ENCODE measurements at regions not wholly inside any gene's neighbourhood (a gene's known extent, or its start where the extent isn't known, plus 50 kb on each side); places are given as distances from the start of the nearest gene placed in this dataset.
A peak's percentile ranks its signal among the peaks of the same experiment; 100 is the strongest.

DNA sequence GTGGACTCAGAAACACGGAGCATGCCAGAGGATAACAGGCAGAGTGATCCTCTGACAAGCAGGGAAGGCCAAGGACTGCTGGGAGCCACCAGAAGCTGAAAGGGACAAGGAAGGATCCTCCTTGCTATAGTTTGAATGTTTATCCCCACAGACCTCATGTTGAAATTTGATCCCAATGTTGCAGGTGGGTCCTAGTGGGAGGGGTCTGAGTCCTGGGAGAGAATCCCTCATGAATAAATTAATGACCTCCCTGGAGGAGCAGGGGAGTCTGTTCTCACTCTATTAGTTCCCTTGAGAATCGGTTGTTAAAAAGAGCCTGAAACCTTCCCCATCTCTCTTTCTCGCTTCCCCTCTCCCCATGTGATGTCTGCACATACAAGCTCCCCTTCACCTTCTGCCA lies 124.4 kb downstream of the FBXO15 start:
- H3K4me1 ChIP-seq (ENCODE audit: control insufficient read depth in 2 of 2, insufficient read depth in 2 of 2, low read length in 1 of 2), result no peaks in the 10 kb centered on the region
- H3K27ac ChIP-seq (ENCODE audit: low read depth in 2 of 2, low read length in 1 of 2), result no peak overlapping the region
- H3K4me3 ChIP-seq (ENCODE audit: low read depth in 1 of 2, low read length in 2 of 2), result no peak overlapping the region
- 49 to 51% methylated on average over 3 of the region's 3 CpGs for WGBS, 2 donors
- no peaks in the 10 kb centered on the region for H3K36me3 ChIP-seq (ENCODE audit: control insufficient read depth in 2 of 2, insufficient read depth in 2 of 2, low read length in 1 of 2)
- no peaks in the 10 kb centered on the region for H3K9me3 ChIP-seq (ENCODE audit: control insufficient read depth in 2 of 2, insufficient read depth in 1 of 2, low read depth in 1 of 2, low read length in 1 of 2)
- H3K27me3 ChIP-seq (ENCODE audit: control insufficient read depth in 1 of 2, insufficient read depth in 2 of 2, low read length in 2 of 2), result no peaks in the 10 kb centered on the region

DNA sequence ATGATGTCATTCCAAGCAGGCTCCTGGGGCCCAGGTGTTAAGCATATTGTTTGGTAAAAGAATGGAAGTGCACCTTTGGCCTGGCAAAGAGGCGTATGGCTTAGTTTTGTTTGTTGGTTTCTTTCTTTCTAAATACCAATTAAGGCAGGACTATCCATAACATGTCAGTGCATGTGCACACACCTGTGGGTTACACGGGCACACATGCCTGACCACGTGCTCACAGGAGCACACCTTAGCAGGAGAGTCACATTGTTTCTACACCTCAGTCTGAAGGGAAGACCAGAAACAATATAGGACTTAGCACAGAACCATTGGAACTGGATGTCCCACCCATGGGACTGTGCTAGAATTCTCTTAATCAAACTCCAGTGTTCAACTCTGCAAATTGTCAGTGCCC lies 127.8 kb downstream of the FBXO15 start:
- H3K36me3 ChIP-seq (ENCODE audit: control insufficient read depth in 2 of 2, insufficient read depth in 2 of 2, low read length in 1 of 2), result no peaks in the 10 kb centered on the region
- no peak overlapping the region for H3K27ac ChIP-seq (ENCODE audit: low read depth in 2 of 2, low read length in 1 of 2)
- H3K4me3 ChIP-seq (ENCODE audit: low read depth in 1 of 2, low read length in 2 of 2), result no peak overlapping the region
- H3K27me3 ChIP-seq (ENCODE audit: control insufficient read depth in 1 of 2, insufficient read depth in 2 of 2, low read length in 2 of 2), result no peaks in the 10 kb centered on the region
- 51 to 69% methylated on average over 3 of the region's 3 CpGs for WGBS, 2 donors
- H3K9me3 ChIP-seq (ENCODE audit: control insufficient read depth in 2 of 2, insufficient read depth in 1 of 2, low read depth in 1 of 2, low read length in 1 of 2), result no peaks in the 10 kb centered on the region
- no peaks in the 10 kb centered on the region for H3K4me1 ChIP-seq (ENCODE audit: control insufficient read depth in 2 of 2, insufficient read depth in 2 of 2, low read length in 1 of 2)

DNA sequence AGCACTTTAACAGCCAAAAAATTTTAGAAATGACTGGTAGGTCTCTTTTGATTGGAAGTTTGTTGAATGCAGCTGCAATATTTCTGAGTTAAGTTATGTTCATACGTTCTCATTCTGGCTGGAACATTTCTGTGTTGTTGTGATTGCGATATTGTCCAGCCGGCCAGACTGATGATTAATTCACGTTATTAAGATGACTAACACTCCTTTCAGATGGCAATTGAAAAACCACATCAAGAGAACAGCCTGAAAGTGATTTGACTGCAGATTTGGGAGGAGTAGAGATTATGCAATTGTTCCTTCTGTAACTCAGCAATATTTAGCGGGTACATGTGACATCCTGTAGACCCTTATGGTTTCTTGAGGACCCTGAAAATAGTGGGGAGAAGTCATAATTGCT lies 133.7 kb downstream of the FBXO15 start:
- Histone ChIP-seq H3K4me3 (ENCODE audit: low read depth in 1 of 2, low read length in 2 of 2) (no peak overlapping the region), H3K9me3 (ENCODE audit: control insufficient read depth in 2 of 2, insufficient read depth in 1 of 2, low read depth in 1 of 2, low read length in 1 of 2) (peaks cover 0 to 7% of the 10 kb centered on the region in 2 donors), H3K27ac (ENCODE audit: low read depth in 2 of 2, low read length in 1 of 2) (no peak overlapping the region), H3K36me3 (ENCODE audit: control insufficient read depth in 2 of 2, insufficient read depth in 2 of 2, low read length in 1 of 2) (no peaks in the 10 kb centered on the region), H3K27me3 (ENCODE audit: control insufficient read depth in 1 of 2, insufficient read depth in 2 of 2, low read length in 2 of 2) (no peaks in the 10 kb centered on the region), H3K4me1 (ENCODE audit: control insufficient read depth in 2 of 2, insufficient read depth in 2 of 2, low read length in 1 of 2) (no peaks in the 10 kb centered on the region)
- 21 to 30% methylated on average over 5 of the region's 5 CpGs for WGBS, 2 donors

DNA sequence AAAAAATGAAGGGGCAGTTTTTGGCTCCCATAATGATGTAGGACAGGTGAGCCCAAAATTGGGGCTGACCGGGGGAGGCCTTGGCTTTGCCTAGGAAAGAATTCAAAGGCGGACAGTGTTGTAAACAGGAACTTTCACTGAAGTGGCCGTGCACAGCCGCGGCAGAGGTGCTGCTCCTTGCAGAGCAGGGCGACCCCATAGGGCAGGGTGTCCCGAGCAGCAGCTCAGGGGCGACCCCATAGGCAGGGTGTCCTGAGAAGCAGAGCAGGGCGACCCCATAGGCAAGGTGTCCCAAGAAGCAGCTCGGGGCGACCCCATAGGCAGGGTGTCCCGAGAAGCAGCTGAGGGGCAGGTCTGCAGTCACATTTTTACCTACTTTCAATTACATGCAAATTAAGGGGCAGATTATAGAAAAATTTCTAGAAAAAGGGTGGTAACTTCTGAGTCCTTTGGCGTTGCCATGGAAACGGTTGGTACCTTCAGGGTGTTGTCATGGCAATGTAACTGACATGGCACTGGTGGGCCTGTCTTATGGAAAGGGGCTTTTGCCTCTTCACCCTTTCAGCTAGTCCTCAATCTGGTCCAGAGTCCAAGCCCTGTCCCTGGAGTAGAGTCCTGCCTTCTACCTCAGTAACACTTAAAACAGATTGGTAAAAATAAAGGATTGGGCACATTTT lies 134.5 kb downstream of the FBXO15 start:
- H3K36me3 ChIP-seq (ENCODE audit: control insufficient read depth in 2 of 2, insufficient read depth in 2 of 2, low read length in 1 of 2), result no peaks in the 10 kb centered on the region
- peak overlapping the region in 1 of 2 donors; percentile 38 for H3K27ac ChIP-seq (ENCODE audit: low read depth in 2 of 2, low read length in 1 of 2)
- no peaks in the 10 kb centered on the region for H3K4me1 ChIP-seq (ENCODE audit: control insufficient read depth in 2 of 2, insufficient read depth in 2 of 2, low read length in 1 of 2)
- H3K4me3 ChIP-seq (ENCODE audit: low read depth in 1 of 2, low read length in 2 of 2), result no peak overlapping the region
- WGBS, 2 donors, result 78 to 87% methylated on average over 14 of the region's 14 CpGs
- peaks cover 0 to 7% of the 10 kb centered on the region in 2 donors for H3K9me3 ChIP-seq (ENCODE audit: control insufficient read depth in 2 of 2, insufficient read depth in 1 of 2, low read depth in 1 of 2, low read length in 1 of 2)
- no peaks in the 10 kb centered on the region for H3K27me3 ChIP-seq (ENCODE audit: control insufficient read depth in 1 of 2, insufficient read depth in 2 of 2, low read length in 2 of 2)

DNA sequence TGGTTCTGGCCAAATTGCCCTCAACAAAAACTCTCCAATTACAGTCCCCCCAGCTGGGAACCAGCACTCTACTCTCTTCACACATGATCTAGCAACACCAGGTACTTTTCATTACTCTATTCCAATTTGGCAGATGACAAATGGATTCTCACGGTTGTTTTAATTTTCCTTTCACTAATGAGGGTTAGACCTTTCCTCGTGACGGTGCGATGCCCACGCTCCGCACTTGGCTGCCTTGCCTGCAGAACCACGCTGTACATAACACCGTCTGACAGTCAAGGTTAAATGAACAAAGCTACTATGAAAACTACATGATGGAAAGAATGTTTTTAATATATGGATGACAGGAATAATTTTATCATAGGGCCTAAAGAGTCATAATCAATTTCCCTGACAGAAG lies 141.5 kb downstream of the FBXO15 start:
- Histone ChIP-seq H3K4me3 (ENCODE audit: low read depth in 1 of 2, low read length in 2 of 2) (no peak overlapping the region), H3K4me1 (ENCODE audit: control insufficient read depth in 2 of 2, insufficient read depth in 2 of 2, low read length in 1 of 2) (no peaks in the 10 kb centered on the region), H3K27me3 (ENCODE audit: control insufficient read depth in 1 of 2, insufficient read depth in 2 of 2, low read length in 2 of 2) (no peaks in the 10 kb centered on the region), H3K27ac (ENCODE audit: low read depth in 2 of 2, low read length in 1 of 2) (no peak overlapping the region), H3K9me3 (ENCODE audit: control insufficient read depth in 2 of 2, insufficient read depth in 1 of 2, low read depth in 1 of 2, low read length in 1 of 2) (peaks cover 0 to 7% of the 10 kb centered on the region in 2 donors), H3K36me3 (ENCODE audit: control insufficient read depth in 2 of 2, insufficient read depth in 2 of 2, low read length in 1 of 2) (no peaks in the 10 kb centered on the region)
- WGBS, 2 donors, result 82 to 91% methylated on average over 8 of the region's 8 CpGs

DNA sequence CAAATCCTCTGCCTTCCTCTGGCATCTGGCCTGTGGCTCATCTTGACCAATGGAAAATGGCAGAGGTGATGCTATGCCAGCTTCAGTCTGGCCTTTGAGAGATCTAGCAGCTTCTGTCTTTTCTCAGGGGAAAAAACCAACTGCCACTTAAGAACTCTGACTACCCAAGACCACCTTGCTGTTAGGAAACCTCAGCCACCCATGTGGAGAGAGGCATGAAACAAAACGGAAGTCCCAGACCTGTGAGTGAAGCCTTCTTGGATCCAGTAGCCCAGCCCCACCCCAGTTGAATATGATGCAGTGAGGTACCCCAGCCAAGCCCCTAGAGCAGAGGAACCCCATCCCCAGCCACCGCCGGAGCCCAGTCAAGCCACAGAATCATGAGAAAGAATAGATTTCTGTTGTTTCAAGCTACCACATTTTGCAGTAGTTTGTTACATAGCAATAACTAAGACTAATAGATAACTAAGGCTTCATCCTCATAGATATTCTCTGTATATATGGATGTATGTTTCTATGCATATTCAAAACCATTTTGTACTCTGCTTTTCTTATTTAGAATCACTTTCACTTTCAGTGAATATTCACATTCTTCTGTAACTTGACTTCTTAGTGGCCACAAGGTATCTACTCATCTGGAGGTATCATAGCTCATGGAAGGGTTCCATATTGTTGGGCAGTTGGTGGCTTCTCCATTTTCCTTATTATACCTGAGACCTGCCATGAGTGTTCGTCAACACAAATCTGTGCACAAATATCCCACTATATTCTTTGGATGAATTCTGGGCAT lies 142.1 kb downstream of the FBXO15 start:
- Histone ChIP-seq H3K9me3 (ENCODE audit: control insufficient read depth in 2 of 2, insufficient read depth in 1 of 2, low read depth in 1 of 2, low read length in 1 of 2) (peaks cover 0 to 5% of the 10 kb centered on the region in 2 donors), H3K27me3 (ENCODE audit: control insufficient read depth in 1 of 2, insufficient read depth in 2 of 2, low read length in 2 of 2) (no peaks in the 10 kb centered on the region), H3K4me1 (ENCODE audit: control insufficient read depth in 2 of 2, insufficient read depth in 2 of 2, low read length in 1 of 2) (no peaks in the 10 kb centered on the region), H3K27ac (ENCODE audit: low read depth in 2 of 2, low read length in 1 of 2) (no peak overlapping the region), H3K36me3 (ENCODE audit: control insufficient read depth in 2 of 2, insufficient read depth in 2 of 2, low read length in 1 of 2) (no peaks in the 10 kb centered on the region), H3K4me3 (ENCODE audit: low read depth in 1 of 2, low read length in 2 of 2) (no peak overlapping the region)
- WGBS, 2 donors, result 82 to 85% methylated on average over 4 of the region's 4 CpGs

DNA sequence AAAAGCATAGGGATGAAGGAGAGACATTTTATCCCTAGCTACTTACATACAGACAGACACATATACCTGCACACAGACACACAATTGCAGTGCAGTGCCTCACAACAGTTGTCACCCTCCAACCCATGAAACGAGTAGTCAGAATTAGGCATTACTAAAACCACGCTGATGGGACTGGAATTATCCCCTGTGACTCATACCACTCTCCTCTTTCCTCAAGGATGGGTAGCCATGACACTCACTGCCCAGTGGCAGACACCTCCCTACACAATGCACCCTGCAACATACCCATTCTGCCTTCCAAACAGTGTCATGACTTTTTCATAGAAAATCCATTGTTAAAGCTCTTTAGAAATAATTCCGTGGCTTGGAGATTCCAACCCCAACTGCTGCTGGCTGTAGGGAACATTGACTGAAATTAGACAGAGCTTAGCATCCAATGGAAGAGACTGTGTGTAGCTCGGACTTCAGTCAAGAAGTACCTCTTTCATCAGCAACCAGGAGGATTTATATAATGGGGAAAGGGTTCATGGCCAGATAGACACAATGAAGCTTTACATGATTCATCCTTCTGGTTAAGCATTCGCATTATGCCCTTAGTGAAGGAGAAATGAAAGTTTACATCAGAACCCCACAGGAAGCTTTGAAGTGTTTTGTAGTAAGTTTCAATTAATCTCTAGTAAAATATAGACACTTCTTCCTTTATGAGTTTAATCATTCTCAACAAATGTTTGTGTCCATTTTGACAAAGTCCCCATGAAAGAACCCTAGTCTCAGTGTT lies 155.2 kb downstream of the FBXO15 start:
- no peaks in the 10 kb centered on the region for H3K36me3 ChIP-seq (ENCODE audit: control insufficient read depth in 2 of 2, insufficient read depth in 2 of 2, low read length in 1 of 2)
- H3K27me3 ChIP-seq (ENCODE audit: control insufficient read depth in 1 of 2, insufficient read depth in 2 of 2, low read length in 2 of 2), result no peaks in the 10 kb centered on the region
- H3K4me1 ChIP-seq (ENCODE audit: control insufficient read depth in 2 of 2, insufficient read depth in 2 of 2, low read length in 1 of 2), result no peaks in the 10 kb centered on the region
- H3K27ac ChIP-seq (ENCODE audit: low read depth in 2 of 2, low read length in 1 of 2), result no peak overlapping the region
- WGBS, 2 donors, result 58 to 72% methylated on average over 5 of the region's 5 CpGs
- H3K4me3 ChIP-seq (ENCODE audit: low read depth in 1 of 2, low read length in 2 of 2), result no peak overlapping the region
- H3K9me3 ChIP-seq (ENCODE audit: control insufficient read depth in 2 of 2, insufficient read depth in 1 of 2, low read depth in 1 of 2, low read length in 1 of 2), result peaks cover 0 to 2% of the 10 kb centered on the region in 2 donors

DNA sequence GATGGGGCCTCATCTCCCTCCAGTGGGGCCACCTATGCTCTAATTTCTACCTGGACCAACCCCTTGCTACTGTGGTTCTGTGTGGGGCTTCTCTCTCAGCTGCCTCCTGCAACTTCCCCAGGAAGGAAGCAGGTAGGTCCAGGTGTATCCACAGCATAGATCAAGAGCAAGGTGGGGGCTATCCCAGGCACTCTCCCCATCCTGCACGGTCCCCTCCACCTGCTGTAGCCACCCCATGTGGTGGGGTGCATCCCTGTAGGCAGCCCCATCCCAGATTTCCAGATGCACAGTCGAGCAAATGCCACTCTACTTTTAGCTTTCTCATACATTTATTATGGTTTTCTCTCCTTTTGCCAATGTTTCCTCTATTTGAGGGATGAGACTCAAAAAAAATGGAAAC lies 156.1 kb downstream of the FBXO15 start:
- Histone ChIP-seq H3K27me3 (ENCODE audit: control insufficient read depth in 1 of 2, insufficient read depth in 2 of 2, low read length in 2 of 2) (no peaks in the 10 kb centered on the region), H3K36me3 (ENCODE audit: control insufficient read depth in 2 of 2, insufficient read depth in 2 of 2, low read length in 1 of 2) (no peaks in the 10 kb centered on the region), H3K27ac (ENCODE audit: low read depth in 2 of 2, low read length in 1 of 2) (no peak overlapping the region), H3K9me3 (ENCODE audit: control insufficient read depth in 2 of 2, insufficient read depth in 1 of 2, low read depth in 1 of 2, low read length in 1 of 2) (peaks cover 0 to 2% of the 10 kb centered on the region in 2 donors), H3K4me1 (ENCODE audit: control insufficient read depth in 2 of 2, insufficient read depth in 2 of 2, low read length in 1 of 2) (no peaks in the 10 kb centered on the region), H3K4me3 (ENCODE audit: low read depth in 1 of 2, low read length in 2 of 2) (no peak overlapping the region)
- 55 to 57% methylated on average over 2 of the region's 2 CpGs for WGBS, 2 donors

DNA sequence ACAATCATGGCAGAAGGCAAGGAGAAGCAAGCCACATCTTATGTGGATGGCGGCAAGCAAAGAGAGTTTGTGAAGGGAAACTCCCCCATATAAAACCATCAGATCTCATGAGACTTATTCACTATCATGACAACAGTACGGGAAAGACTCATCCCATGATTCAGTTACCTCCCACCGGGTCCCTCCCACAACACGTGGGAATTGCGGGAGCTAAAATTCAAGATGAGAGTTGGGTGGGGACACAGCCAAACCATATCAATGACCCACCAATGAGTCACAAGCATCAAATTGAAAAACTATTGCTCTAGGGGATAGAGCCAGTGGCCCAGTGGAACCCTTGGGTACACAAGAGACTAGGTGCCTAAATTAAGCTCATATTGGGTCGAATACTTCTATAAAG lies 157.4 kb downstream of the FBXO15 start:
- Histone ChIP-seq H3K36me3 (ENCODE audit: control insufficient read depth in 2 of 2, insufficient read depth in 2 of 2, low read length in 1 of 2) (no peaks in the 10 kb centered on the region), H3K4me3 (ENCODE audit: low read depth in 1 of 2, low read length in 2 of 2) (no peak overlapping the region), H3K4me1 (ENCODE audit: control insufficient read depth in 2 of 2, insufficient read depth in 2 of 2, low read length in 1 of 2) (no peaks in the 10 kb centered on the region), H3K27ac (ENCODE audit: low read depth in 2 of 2, low read length in 1 of 2) (no peak overlapping the region), H3K9me3 (ENCODE audit: control insufficient read depth in 2 of 2, insufficient read depth in 1 of 2, low read depth in 1 of 2, low read length in 1 of 2) (peaks cover 0 to 2% of the 10 kb centered on the region in 2 donors), H3K27me3 (ENCODE audit: control insufficient read depth in 1 of 2, insufficient read depth in 2 of 2, low read length in 2 of 2) (no peaks in the 10 kb centered on the region)
- 87 to 96% methylated on average over 6 of the region's 6 CpGs for WGBS, 2 donors
